NCI-H146 treated with DMSO at 0.1 percent for 48 hours (cell line): ENCODE measurements at regions not wholly inside any gene's neighbourhood (a gene's known extent, or its start where the extent isn't known, plus 50 kb on each side); places are given as distances from the start of the nearest gene placed in this dataset.
"Not testable (repeated sequence)": the region's sequence is repeated elsewhere in the genome, so short reads cannot be mapped to it uniquely, and the experiment has no call there.

ENCODE experiments used
- DNase-seq: peaks from one replicate; lab custom pipeline; 2025; ENCODE audit not compliant: unreplicated experiment; lab: John Stamatoyannopoulos, UW

DNA sequence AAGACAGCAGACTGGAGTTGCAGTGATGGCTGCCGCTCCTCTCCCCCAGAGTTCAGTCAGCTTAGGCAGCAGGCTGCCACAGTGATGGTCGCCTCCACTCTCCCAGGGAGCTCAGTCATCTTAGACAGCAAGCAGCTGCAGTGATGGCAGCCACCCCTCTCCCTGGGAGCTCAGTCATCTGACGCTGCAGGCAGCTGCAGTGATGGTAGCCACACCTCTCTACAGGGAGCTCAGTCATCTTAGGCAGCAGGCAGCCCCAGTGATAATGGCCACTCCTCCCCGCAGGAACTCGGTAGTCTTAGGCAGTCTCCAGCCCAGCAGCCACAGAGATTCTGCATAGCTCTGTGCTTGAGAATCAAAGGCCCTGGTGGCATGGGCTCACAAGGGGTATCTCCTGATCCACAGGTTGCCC is 582.7 kb downstream of the DTWD2 start:
- DNase-seq: peak; percentile 80

DNA sequence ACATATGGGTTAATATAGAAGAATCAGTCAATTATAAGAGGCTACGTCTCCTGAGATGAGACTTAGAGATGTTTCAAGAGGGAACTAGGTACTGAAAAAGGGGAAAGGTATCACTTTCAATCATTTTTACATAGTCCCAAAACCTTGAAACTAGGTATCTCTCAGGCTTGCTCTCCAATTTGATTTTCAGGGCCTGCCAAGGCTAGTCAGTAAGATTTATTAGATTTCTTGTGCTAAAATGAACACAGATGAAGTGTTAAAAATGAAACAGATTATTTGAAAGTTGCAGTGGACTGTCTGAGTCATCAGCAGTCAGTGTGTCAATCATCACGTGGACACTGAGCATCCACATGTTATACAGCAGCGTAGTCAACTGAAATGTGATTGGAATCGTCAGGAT is 591.1 kb downstream of the DTWD2 start:
- no peak for DNase-seq

DNA sequence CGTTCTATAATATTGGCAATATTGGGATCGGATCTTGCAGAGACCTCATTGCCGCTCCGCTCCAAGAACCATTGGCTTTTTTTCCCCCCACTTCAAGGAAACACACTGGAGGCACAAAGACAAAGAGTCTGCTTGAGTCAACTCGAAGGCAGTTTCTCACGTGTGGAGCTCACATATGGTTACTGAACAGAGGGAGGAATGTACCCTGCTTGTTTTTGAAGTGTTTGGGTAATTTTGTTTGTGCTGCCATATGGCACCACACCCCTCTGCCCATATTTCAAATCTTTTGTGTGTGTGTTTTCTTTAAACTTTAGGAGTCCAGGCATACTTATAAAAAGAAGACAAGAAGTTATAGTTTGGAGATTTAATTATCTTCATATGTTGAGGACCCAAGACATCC is 595.9 kb downstream of the DTWD2 start:
- no peak for DNase-seq

DNA sequence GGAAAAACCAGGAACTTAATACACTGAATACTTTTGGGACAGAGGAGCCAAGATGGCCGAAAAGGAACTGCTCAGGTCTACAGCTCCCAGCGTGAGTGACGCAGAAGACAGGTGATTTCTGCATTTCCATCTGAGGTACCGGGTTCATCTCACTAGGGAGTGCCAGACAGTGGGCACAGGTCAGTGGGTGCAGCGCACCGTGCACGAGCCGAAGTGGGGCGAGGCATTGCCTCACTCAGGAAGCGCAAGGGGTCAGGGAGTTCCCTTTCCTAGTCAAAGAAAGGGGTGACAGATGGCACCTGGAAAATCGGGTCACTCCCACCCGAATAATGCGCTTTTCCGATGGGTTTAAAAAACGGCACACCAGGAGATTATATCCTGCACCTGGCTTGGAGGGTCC is 605.4 kb downstream of the DTWD2 start:
- not testable (repeated sequence) for DNase-seq

DNA sequence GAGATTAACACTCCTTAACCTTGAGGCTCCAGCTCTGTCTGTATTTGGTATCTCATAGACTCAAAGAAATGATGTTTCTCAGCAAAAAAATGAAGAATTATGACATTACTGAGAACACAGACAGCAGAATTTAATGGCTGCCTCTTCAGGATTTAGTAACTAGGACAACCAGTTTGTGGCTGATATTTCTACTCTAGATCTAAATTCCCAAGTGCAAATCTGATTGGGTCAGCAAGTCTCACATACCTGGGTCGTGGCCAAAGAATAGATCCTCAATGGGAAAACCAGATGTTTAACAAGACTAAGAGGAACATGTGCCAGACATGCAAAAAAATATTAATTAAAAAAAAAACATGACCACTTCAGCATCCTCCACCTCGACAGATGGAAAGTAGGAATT is 608.9 kb downstream of the DTWD2 start:
- DNase-seq: no peak

DNA sequence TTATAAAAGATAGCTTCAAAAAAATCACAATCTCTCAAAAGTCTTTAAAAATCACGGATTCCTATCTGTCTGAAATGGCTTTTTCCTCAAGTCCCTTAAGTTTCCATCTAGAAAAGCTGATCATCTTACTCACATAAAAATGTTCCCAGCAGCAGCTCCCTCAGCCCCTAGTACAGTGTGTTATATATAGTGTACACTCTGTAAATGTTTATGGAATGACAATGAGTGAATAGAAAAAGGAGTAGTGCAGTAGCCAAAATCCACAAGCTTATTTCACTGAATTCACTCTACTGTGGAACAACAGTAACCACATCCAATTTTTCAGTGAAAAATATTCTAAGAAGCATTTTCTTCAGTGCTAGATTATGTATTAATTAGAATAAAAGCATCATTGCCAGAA is 609.4 kb downstream of the DTWD2 start:
- no peak for DNase-seq

DNA sequence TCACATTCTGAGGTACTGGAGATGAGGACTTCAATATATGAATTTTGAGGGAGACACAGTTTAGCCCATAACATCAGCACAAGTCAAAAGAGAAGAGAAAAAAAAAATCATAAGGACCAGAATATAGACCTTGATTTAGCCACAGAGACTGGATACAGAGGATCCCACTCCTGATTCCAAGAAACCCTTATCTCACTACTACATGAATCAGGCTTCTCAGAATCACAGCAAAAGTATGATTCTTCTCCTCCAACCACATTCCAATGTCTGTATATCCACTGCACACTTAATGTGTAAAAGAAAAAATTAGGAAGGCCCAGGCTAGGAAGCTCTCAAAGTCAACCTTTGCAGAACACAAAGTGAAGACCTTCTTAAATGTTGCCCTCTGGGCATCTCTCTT is 610.9 kb downstream of the DTWD2 start:
- no peak for DNase-seq

DNA sequence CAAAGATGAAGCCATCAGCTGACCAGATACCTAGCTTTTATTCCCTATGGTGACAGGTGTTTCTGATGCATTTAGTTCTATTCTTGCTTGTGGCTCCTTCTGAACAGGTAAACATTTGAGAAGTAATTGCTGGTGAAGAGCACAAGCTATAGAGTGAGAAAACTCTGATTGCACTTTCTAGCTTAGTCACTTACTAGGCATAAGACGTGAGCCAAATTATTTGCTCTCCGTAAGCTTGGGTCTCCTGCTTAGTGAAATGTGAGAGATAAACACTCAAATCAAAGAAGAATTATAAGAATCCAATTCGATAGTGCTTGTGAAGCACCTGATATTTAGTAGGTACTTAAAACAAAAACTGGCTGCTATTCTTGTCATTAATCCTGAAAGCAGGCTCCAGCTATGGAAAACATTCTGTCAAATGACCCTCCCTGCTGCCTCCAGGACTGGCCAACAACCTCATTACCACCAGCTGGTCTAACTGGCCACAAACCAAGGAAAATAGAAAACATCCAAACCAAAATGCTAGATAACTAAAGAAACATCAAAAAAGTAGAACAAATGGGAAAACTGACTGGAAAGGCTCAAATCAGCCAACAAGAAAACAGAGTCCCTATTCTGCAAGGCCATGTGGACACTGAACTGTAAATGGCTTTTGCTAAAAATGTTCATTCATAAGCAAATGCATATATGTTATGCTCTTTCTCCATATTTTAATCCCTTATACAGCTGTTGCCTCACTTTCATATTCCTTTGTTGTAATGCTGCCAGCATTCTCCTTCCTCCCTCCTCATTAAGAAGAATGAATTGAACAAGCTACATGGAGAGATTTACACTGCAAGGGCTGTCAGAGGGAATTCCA is 616.1 kb downstream of the DTWD2 start:
- DNase-seq: no peak

DNA sequence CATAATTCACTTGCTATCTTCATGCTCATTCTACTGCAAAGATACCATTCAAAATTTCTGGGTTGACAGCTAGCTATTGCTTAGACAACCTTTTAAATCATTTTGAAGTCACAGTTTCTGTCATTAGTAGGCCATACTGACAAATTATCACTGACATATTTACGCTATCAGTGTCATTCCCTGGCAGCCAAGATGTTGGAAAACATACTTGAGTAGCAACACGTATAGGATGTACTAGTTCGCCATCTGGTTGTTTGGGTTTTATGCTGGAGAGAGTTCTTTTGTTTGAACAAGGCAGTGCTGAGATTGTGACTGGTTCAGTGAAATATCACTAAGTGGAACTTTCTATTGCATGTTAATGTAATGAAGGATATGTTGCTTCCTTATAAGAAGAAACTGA is 621.9 kb downstream of the DTWD2 start:
- no peak for DNase-seq

DNA sequence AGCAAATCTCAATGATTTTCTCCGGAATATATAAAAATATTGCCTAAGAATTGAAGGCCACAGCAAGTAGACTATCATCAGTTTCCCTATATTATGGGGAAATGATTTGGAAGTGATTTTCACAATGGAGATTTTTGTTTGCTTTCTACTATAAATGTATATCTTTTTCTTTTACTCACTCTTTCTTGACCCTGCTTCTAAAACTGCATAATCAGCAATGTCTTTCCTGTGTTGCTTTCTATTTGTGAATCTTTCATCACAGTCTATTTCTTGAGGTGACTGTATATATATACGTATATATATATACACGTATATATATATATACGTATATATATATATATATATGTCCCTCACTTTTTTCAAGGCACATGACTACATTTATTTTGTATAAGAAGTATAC is 622.6 kb downstream of the DTWD2 start:
- DNase-seq: no peak

DNA sequence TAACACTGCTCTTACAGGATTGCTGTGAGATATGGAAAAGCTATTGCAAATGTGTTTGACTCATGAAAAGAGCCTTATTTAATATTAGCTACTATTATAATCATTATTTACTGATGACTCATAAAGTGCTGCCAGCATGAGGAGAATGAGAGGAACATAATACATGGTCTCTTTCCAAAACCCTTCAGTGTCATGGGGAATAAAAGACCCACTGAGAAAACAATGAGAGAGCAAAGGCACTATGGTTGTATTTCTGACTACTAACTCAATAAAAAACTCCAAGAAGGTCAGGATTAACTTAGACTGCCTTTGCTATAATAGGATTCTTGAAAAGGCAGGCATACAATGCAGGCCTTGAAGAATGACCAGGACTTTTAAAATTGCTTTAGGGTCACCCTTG is 633.5 kb downstream of the DTWD2 start:
- peak; percentile 23 for DNase-seq

DNA sequence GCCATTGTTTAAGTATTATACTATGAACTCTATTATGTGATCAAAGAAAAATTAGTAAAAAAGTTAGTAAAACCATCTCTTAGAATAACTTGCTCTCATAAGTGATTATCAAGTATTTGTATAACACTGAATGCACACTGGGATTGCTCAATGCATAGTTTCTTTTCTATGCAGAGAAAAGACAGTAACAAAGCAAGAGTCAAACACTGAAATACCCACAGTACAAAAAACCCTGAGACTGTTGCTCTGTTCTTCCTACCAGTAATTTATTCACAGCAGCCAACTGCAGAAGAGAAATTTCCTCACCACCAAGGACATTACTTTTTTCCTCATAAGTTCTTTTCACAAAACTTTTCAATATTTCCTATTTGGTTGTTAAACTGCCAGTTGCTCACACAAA is 634.4 kb downstream of the DTWD2 start:
- no peak for DNase-seq

DNA sequence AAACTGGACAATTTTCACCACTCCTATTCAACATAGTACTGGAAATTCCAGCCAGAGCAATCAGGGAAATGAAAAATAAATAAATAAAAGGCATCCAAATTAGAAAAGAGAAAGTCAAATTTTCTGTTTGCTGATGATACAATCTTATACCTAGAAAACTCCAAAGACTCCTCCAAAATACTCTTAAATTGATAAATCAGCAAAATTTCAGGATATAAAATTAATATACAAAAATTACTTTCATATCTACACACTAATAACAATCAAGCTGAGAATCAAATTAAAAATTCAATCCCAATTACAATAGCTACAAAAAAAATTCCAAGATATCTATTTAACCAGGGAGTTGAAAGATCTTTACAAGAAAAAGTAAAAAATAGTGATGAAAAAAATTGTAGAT is 651.9 kb downstream of the DTWD2 start:
- no peak for DNase-seq

DNA sequence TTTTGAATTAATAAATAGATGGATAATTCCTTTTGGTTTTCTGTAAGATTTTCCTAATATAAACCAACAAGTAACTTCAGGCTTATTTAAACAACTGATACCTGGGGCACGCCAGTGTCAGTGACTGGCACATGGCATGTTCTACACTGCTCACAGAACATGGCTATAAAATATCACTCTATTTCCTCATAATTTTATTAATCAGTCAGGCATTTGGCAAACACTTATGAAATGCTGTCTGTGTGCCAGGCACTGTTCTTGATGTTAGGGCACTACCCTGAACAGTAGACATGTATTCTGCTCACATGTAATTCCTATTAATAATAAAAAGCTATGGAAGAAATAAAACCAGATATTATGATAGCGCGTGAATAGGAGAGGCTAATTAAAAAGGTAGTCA is 661.0 kb downstream of the DTWD2 start:
- no peak for DNase-seq

DNA sequence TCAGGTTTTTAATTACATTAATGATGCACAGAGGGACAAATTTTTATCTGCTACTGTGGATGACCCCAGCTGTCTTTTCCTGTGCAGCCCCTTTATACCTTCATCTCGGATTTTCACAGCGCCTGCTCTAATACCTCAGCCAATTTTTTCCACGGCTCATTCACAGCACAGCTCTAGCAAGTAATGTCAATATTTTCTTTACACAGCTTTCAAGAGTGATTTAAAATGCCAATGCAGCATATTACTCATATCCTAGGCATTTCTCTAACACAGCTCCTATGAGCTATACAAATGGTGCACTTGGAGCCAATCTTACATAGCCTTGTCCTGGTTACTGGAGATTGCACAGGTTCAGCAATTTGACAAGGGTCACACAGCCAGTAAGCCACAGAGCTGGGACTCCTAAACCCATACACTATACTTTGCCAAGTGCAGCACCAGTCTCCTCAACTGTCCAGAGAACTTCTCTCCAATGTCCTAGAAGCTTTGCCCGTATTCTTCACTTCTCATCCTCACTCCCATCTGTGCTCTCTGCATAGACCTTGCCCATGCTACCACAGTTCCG is 661.8 kb downstream of the DTWD2 start:
- no peak for DNase-seq

DNA sequence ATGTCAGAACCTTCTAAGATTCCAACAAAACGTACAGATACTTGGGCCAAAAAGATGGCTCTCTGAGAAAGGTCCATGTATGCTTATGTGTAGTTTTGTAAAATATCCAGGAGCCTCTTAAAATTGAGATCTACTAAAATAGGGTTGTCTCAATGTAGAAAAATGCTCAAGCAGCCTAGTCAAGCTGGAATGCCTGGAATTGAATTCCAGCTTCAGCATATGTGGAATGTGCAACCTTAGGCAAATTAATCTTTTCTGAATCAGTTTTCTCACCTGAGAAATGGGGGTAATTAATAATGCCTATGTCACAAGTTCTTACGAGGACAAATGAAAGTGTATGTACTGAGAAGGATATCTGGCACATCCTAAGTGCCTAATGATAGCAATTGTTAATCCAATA is 662.4 kb downstream of the DTWD2 start:
- DNase-seq: no peak

DNA sequence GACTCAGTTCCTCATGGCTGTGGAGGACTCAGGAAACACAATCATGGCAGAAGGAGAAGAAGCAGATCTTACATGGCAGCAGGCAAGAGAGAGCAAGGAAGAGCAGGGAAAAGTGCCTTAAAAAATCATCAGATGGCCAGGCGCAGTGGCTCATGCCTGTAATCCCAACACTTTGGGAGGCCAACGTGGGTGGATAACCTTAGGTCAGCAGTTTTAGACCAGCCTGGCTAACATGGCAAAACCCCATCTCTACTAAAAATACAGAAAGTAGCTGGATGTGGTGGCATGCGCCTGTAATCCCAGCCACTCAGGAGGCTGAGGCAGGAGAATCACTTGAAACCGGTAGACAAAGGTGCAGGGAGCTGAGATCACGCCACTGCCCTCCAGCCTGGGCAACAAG is 664.6 kb downstream of the DTWD2 start:
- DNase-seq: not testable (repeated sequence)

DNA sequence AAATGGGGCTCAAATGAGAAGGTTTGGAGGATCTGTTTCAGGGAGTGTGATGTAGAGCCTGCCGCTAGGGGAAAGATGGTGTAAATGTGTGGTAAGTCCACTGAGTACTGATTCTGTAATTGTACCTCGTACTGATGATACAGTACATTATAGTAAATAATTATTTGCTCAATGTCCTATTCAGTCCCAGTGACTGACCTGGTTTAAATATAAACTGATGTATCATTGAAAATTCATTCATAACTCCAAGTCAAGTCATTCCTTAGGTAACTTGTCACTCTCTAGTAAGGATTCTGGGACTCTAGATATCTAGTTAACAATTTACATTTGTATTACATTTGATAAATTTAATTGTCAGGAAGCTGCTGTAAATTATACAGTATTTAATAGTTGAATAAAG is 667.3 kb downstream of the DTWD2 start:
- DNase-seq: no peak

DNA sequence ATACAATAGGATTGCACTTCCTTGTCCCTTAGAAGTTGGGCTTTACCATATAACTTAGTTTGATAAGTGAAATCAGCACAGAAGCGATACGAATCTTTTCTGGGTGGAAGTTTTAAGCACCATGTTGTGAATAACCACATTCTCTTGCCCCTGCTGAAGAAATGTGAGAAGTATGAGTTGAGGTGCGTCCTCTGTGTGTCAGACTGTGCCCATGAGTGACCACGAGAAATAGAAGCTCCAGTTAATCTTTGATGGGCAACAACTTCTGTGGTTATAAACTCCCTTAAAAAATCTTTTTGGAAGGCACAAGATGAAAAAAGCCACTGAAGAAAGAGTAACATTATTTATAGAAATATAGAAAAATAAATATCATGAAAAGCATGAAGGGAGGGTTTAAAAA is 668.2 kb downstream of the DTWD2 start:
- no peak for DNase-seq

DNA sequence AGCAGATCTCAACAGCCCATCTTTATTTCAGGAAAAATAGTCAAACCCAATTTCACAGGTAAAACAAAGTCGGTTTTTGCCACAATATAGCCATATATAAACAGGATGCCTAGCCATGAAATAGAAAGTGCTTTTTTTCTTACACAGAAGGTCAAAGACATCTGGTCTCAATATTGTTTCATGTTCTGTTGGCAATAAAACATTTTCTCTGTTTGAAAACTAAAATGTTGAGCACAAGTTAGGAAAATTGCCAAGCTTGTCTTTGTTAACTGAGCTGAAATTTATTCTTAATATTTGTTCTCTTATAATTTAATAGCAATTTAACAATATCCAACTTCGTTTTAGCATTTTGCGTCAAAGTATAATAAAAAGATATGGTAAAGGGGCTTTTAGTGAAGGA is 673.4 kb downstream of the DTWD2 start:
- no peak for DNase-seq

DNA sequence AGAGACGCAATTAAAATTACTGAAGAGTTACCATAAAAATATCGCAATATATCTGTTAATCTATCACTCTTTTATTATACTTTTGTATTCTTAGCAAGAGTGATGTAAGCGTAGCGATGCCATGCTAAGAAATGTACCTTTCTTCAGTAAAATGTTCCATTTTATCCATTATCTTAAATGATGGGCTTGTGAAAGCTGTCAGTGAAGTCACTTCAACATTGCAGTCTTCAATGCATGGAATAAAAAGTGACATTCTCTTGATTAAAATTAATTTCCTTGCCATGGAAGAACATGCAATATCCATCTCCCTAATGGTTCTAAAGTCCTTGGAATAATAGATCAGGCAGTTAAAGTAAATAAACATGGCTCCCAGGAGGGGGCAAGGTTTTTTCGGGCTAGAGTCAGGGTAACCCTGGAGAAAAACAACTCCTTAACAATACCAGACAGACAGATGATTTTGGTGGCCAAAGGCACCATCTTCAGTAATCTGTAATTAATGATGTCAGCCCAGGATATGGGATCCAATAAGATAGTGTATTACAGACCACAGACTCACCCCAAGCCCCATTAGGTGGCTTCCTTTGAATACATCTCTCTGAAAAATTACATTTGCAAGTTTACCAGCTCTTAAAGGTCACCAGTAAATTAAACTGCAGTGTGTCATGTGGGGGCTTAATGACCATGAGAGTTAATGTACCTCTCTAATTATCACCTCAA is 677.1 kb downstream of the DTWD2 start:
- DNase-seq: no peak

DNA sequence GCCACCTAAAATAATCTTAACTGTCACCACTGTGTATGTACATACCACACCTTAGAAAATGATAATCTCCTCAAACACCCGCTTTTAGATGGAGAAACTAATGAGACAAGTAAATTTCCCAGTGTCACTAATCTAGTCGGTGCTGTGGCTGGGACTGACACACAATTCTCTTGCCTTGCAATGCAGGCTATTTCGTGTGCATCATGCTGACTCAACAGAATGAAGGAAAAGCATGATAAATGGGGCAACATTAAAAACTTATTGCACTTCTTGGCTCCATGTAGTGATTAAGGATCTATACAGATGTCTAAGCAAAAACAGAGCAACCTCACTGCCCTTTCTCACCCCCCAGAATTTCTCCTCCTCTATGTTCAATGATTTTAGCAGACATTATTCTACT is 677.9 kb downstream of the DTWD2 start:
- DNase-seq: no peak
